ENCODE measurements at regions not wholly inside any gene's neighbourhood (a gene's known extent, or its start where the extent isn't known, plus 50 kb on each side); places are given as distances from the start of the nearest gene placed in this dataset.
A peak's percentile ranks its signal among the peaks of the same experiment; 100 is the strongest.

GRCh38 chr10:107847620-107848019 is 683.1 kb upstream of the SORCS1 start:
- no peak for DNase-seq (ENCODE audit: low read depth in 2 of 3, low spot score in 2 of 3)

- DNase-seq (ENCODE audit: low read depth in 2 of 3, low spot score in 2 of 3): no peak
These were observed 670.2 kb upstream of the SORCS1 start for GRCh38 chr10:107834706-107835105.

- no peak for DNase-seq (ENCODE audit: low read depth in 2 of 3, low spot score in 2 of 3)
These were observed 667.3 kb upstream of the SORCS1 start for GRCh38 chr10:107831772-107832171.

- no peak for DNase-seq (ENCODE audit: low read depth in 2 of 3, low spot score in 2 of 3)
These were observed 664.7 kb upstream of the SORCS1 start for GRCh38 chr10:107829161-107829560.

- DNase-seq (ENCODE audit: low read depth in 2 of 3, low spot score in 2 of 3): no peak
These were observed 661.7 kb upstream of the SORCS1 start for GRCh38 chr10:107826171-107826570.

GRCh38 chr10:107814865-107815487 is 650.5 kb upstream of the SORCS1 start:
- DNase-seq (ENCODE audit: low read depth in 2 of 3, low spot score in 2 of 3): peak in 2 of 3 donors; percentile 33 to 69

- no peak for DNase-seq (ENCODE audit: low read depth in 2 of 3, low spot score in 2 of 3)
These were observed 649.1 kb upstream of the SORCS1 start for GRCh38 chr10:107813451-107814162.

- no peak for DNase-seq (ENCODE audit: low read depth in 2 of 3, low spot score in 2 of 3)
These were observed 645.4 kb upstream of the SORCS1 start for GRCh38 chr10:107809889-107810288.

GRCh38 chr10:107807836-107808235 is 643.3 kb upstream of the SORCS1 start:
- no peak for DNase-seq (ENCODE audit: low read depth in 2 of 3, low spot score in 2 of 3)

GRCh38 chr10:107806026-107806425 is 641.5 kb upstream of the SORCS1 start:
- DNase-seq (ENCODE audit: low read depth in 2 of 3, low spot score in 2 of 3): no peak

GRCh38 chr10:107803546-107803945 is 639.0 kb upstream of the SORCS1 start:
- no peak for DNase-seq (ENCODE audit: low read depth in 2 of 3, low spot score in 2 of 3)

GRCh38 chr10:107800061-107800460 is 635.6 kb upstream of the SORCS1 start:
- DNase-seq (ENCODE audit: low read depth in 2 of 3, low spot score in 2 of 3): no peak

- no peak for DNase-seq (ENCODE audit: low read depth in 2 of 3, low spot score in 2 of 3)
These were observed 625.8 kb upstream of the SORCS1 start for GRCh38 chr10:107790271-107790670.

GRCh38 chr10:107771066-107771465 is 606.6 kb upstream of the SORCS1 start:
- DNase-seq (ENCODE audit: low read depth in 2 of 3, low spot score in 2 of 3): no peak

- no peak for DNase-seq (ENCODE audit: low read depth in 2 of 3, low spot score in 2 of 3)
These were observed 602.7 kb upstream of the SORCS1 start for GRCh38 chr10:107767185-107767584.

- DNase-seq (ENCODE audit: low read depth in 2 of 3, low spot score in 2 of 3): no peak
These were observed 590.3 kb upstream of the SORCS1 start for GRCh38 chr10:107754814-107755213.

- no peak for DNase-seq (ENCODE audit: low read depth in 2 of 3, low spot score in 2 of 3)
These were observed 584.7 kb upstream of the SORCS1 start for GRCh38 chr10:107749235-107749634.

- no peak for DNase-seq (ENCODE audit: low read depth in 2 of 3, low spot score in 2 of 3)
These were observed 583.3 kb upstream of the SORCS1 start for GRCh38 chr10:107747851-107748250.

GRCh38 chr10:107741971-107742370 is 577.5 kb upstream of the SORCS1 start:
- DNase-seq (ENCODE audit: low read depth in 2 of 3, low spot score in 2 of 3): no peak

GRCh38 chr10:107740962-107741690 is 576.6 kb upstream of the SORCS1 start:
- DNase-seq (ENCODE audit: low read depth in 2 of 3, low spot score in 2 of 3): no peak

GRCh38 chr10:107739951-107740350 is 575.4 kb upstream of the SORCS1 start:
- DNase-seq (ENCODE audit: low read depth in 2 of 3, low spot score in 2 of 3): no peak
